ENCODE measurements at regions not wholly inside any gene's neighbourhood (a gene's known extent, or its start where the extent isn't known, plus 50 kb on each side); places are given as distances from the start of the nearest gene placed in this dataset.

- no peak for DNase-seq
- no peaks in the 10 kb centered on the region for H3K27me3 ChIP-seq
- no peaks in the 10 kb centered on the region for H3K9me3 ChIP-seq
- WGBS, 2 donors: 90 to 95% methylated on average over 6 of the region's 6 CpGs
- TF ChIP-seq CTCF (IDR thresholded peaks at IDR 0.05) (no peak), POLR2A (IDR thresholded peaks at IDR 0.05) (no peak)
- no peaks in the 10 kb centered on the region for H3K36me3 ChIP-seq
- no peak overlapping the region for H3K27ac ChIP-seq
- intact Hi-C loops (cut with DNase I): no loop called here
- no peak overlapping the region for H3K4me3 ChIP-seq (replicated peaks in 1 of 3)
- no peaks in the 10 kb centered on the region for H3K4me1 ChIP-seq
These were observed 1289.9 kb downstream of the NLGN4Y start for GRCh38 chrY:15814241-15814640.
